Epithelial cell of esophagus (primary cell): ENCODE measurements at regions not wholly inside any gene's neighbourhood (a gene's known extent, or its start where the extent isn't known, plus 50 kb on each side); places are given as distances from the start of the nearest gene placed in this dataset.
A peak's percentile ranks its signal among the peaks of the same experiment; 100 is the strongest.

Experiments used
- DNase-seq: peaks from one replicate; pipeline ENCODE4 v3.0.0; 2010; ENCODE audit warnings: low read depth
- H3K4me3 ChIP-seq: 2 replicates; pipeline ENCODE4 v1.5.1; 2011; ENCODE audit warnings: mild to moderate bottlenecking, low read length, control low read depth
- TF ChIP-seq, protein P1 (sequence below): IDR thresholded peaks from 2 replicates; pipeline ENCODE4 v1.5.1; 2011; ENCODE audit warnings: low read depth, mild to moderate bottlenecking, low read length, control low read depth, inconsistent platforms; ENCODE audit not compliant: insufficient read depth; ENCODE audit errors: missing control alignments

DNA sequence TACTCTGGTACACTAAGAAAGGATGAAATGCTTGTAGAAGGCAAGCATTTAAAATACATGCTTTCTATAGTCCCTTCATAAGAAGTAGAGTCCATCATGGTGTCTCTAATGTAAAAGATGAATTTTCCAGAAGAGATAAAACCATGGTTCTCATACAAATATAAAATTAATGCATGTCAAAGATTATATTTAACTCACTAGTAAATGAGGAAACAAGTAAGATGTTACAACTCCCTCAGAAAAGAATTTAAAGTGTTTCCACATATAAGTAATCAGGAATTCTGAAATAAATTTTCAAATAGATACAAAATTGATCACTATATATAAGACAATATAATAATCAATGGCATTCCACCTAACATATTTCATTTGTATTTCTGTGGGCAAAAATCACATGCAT lies 570.3 kb upstream of the CCDC54 start:
- no peak overlapping the region for H3K4me3 ChIP-seq
- TF ChIP-seq, protein P1, sequence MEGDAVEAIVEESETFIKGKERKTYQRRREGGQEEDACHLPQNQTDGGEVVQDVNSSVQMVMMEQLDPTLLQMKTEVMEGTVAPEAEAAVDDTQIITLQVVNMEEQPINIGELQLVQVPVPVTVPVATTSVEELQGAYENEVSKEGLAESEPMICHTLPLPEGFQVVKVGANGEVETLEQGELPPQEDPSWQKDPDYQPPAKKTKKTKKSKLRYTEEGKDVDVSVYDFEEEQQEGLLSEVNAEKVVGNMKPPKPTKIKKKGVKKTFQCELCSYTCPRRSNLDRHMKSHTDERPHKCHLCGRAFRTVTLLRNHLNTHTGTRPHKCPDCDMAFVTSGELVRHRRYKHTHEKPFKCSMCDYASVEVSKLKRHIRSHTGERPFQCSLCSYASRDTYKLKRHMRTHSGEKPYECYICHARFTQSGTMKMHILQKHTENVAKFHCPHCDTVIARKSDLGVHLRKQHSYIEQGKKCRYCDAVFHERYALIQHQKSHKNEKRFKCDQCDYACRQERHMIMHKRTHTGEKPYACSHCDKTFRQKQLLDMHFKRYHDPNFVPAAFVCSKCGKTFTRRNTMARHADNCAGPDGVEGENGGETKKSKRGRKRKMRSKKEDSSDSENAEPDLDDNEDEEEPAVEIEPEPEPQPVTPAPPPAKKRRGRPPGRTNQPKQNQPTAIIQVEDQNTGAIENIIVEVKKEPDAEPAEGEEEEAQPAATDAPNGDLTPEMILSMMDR, result no peak
- DNase-seq, result no peak

DNA sequence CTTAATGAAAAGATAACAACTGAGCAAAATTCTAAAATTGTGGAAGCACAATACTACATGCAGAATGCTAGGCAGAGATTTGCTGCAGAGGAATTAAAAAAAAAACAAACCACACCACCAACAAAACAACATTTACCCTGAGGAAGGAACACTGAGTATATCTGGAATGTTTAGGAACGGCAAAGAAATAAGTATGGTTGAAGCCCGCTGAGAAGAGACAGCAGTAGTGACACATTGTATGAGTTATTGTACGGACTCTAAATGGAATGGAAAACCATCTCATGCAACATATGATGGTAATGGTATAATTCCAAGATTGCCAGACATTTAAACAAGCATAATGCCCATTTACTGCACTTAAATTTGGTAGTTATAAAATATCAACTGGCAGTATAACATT lies 568.2 kb upstream of the CCDC54 start:
- no peak for DNase-seq
- no peak overlapping the region for H3K4me3 ChIP-seq
- TF ChIP-seq, protein P1, result no peak

DNA sequence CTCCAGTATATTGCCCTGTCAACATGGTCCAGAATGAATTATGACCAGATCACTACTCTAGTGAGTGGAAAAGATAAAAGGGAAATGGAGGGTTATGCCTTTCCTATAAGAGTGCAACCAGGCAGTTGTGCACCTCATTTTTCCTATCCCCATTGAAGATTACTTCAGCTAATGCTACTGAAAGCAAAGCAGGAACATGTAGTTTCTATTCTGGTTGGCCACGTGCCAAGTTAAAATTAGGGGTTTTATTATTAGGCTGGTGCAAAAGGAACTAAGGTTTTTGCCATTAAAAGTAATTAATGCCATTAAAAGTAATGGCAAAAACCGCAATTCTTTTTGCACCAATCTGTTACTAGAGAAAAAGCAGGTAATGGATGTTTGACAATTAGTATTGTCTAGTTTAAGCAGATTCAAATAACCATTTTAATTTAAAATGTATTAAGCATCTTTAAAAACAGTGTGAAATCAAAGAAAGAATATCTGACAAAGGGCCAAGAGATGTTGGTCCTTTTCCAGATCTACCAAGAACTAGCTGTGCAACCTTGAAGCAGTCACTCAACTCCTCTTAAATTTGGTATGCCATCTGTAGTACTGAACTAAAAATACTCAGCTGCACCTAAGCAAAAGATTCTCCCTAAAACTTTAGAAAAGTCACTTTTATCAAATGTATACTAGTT lies 567.5 kb upstream of the CCDC54 start:
- TF ChIP-seq, protein P1, result no peak
- H3K4me3 ChIP-seq, result no peak overlapping the region
- DNase-seq, result no peak

DNA sequence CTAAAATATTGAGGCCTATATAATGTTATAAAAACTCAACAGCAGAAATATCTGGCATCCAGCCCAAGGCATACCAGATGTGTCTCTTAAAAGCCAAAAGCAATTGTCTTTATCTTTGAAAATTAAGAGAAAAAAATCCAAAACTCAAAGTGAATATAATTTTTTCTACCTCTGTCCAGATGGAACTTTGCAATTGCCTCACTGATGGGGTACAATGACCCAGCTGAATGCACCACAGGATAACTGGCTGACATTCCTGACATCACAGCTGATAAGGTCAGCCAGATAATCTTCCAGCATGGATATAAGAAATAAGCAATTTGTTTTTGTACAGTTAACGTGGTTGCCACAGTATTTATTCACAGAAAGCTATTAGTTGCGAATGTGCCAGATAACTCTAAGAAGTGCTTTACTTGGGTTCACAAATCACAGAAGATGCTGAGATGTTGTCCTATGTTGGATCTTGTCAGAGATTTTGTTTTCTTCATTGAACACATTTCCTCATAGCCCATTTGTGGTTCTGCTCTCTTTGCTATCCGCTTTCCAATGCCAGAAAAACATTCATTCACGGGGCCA lies 566.9 kb upstream of the CCDC54 start:
- H3K4me3 ChIP-seq, result no peak overlapping the region
- TF ChIP-seq, protein P1, result no peak
- no peak for DNase-seq

DNA sequence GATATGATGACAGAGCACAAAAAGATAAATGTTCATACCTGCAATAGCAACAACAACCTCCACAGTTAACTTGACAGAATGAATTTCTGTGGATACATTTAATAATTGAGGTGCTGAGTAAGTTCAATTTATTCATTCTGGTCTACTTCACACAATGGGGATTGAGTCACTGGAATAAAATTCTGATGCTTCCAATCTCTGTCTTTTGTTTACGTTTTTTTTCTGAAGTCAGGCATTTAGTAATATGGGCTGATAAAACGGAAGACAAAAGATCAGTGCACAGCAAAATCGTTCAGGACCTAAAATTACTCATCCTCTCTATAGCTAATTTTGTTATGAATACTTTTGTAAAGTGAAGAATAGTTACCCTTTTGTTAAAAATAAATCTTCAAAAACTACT lies 565.9 kb upstream of the CCDC54 start:
- no peak overlapping the region for H3K4me3 ChIP-seq
- DNase-seq, result peak; percentile 73
- TF ChIP-seq, protein P1, result no peak

DNA sequence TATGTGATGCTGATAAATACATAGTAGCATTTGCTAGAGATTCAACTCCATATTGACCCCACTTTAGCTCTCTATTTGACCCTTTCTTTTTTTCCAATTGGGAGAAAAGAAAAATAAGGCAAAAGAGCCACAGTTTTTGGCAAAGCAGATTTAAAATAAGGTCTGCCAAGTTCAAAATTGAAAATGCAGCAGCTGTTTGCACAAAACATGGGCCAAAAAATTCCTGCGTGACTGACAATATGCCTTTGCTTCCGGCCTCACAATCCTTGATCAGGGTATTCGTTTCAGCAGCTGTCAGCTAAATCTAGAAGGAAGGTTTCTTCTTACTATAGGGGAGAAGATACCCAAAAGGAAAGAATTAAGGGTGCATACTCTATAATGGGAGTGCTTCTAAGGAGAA lies 563.5 kb upstream of the CCDC54 start:
- DNase-seq, result no peak
- no peak overlapping the region for H3K4me3 ChIP-seq
- TF ChIP-seq, protein P1, result no peak

DNA sequence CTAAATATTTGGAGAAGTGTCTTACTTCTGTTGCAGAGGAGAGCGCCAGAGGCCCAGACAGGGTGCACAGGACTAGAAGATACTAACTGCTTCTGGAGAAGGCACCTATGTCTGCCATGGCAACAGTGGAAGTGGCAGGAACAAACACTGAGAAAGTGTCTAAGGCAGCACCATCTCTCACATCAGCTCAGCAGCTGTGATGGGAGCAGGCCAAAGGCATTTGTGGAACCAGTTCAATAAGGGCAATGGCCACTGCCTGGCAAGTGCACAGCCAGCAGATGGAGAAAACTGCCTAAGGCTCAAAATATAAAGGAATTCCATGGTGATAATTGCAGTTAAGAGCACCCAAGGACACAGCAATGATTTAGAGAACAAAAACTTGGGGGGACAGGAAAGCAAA lies 563.0 kb upstream of the CCDC54 start:
- H3K4me3 ChIP-seq, result no peak overlapping the region
- no peak for DNase-seq
- TF ChIP-seq, protein P1, result no peak
